ENCODE measurements at regions not wholly inside any gene's neighbourhood (a gene's known extent, or its start where the extent isn't known, plus 50 kb on each side); places are given as distances from the start of the nearest gene placed in this dataset.

- Histone ChIP-seq H2AFZ (ENCODE audit: low read depth, low read length, severe bottlenecking) (no peak overlapping the region), H3K79me2 (ENCODE audit: insufficient read depth, low read length) (no peaks in the 10 kb centered on the region)
These were observed 280.8 kb downstream of the ETV1 start for GRCh38 chr7:13708670-13709069.

GRCh38 chr7:13713092-13713491, 276.4 kb downstream of the ETV1 start:
- H3K9me2 ChIP-seq (replicated peaks; ENCODE audit: insufficient read depth, low read length) = no peaks in the 10 kb centered on the region
- no peaks in the 10 kb centered on the region for H3K79me2 ChIP-seq (ENCODE audit: insufficient read depth, low read length)
- no peak overlapping the region for H2AFZ ChIP-seq (ENCODE audit: low read depth, low read length, severe bottlenecking)
- H3K4me3 ChIP-seq (ENCODE audit: insufficient read depth, low read length, poor library complexity, severe bottlenecking) = no peak overlapping the region
- no peaks in the 10 kb centered on the region for H3F3A ChIP-seq (ENCODE audit: insufficient read depth)
- no peak overlapping the region for H3K4me2 ChIP-seq (ENCODE audit: low read depth, low read length, poor library complexity, severe bottlenecking)
- H3K27me3 ChIP-seq (ENCODE audit: low read length) = no peaks in the 10 kb centered on the region
- H3K9me3 ChIP-seq (ENCODE audit: insufficient read depth, low read length) = 0 out of 2 replicates have a peak, but pooled peaks cover 8% of the 10 kb centered on the region
- H3K9ac ChIP-seq (ENCODE audit: low read length) = no peak overlapping the region
- H3K27ac ChIP-seq (ENCODE audit: low read depth, low read length) = no peak overlapping the region
- no peaks in the 10 kb centered on the region for H3K36me3 ChIP-seq (ENCODE audit: low read length)
- no peaks in the 10 kb centered on the region for H4K20me1 ChIP-seq (ENCODE audit: low read depth, low read length)
- TF ChIP-seq EZH2phosphoT487 (conservative IDR thresholded peaks at IDR 0.05; ENCODE audit: low read length) (no peak), CTCF (IDR thresholded peaks at IDR 0.05; ENCODE audit: insufficient read depth, low read length, poor library complexity, severe bottlenecking) (no peak)

More at GRCh38 chr7:13708670-13709069, 280.8 kb downstream of the ETV1 start:
- H3K9me3 ChIP-seq (ENCODE audit: insufficient read depth, low read length) = no peaks in the 10 kb centered on the region
- no peak overlapping the region for H3K9ac ChIP-seq (ENCODE audit: low read length)
- no peak overlapping the region for H3K4me2 ChIP-seq (ENCODE audit: low read depth, low read length, poor library complexity, severe bottlenecking)
- H3K27me3 ChIP-seq (ENCODE audit: low read length) = no peaks in the 10 kb centered on the region
- no peak for TF ChIP-seq CTCF (IDR thresholded peaks at IDR 0.05; ENCODE audit: insufficient read depth, low read length, poor library complexity, severe bottlenecking)
- TF ChIP-seq EZH2phosphoT487 (conservative IDR thresholded peaks at IDR 0.05; ENCODE audit: low read length) = no peak
- no peaks in the 10 kb centered on the region for H3F3A ChIP-seq (ENCODE audit: insufficient read depth)
- no peak overlapping the region for H3K4me3 ChIP-seq (ENCODE audit: insufficient read depth, low read length, poor library complexity, severe bottlenecking)
- no peaks in the 10 kb centered on the region for H3K9me2 ChIP-seq (replicated peaks; ENCODE audit: insufficient read depth, low read length)
- no peaks in the 10 kb centered on the region; the same call in 1 of the 2 replicates for H4K20me1 ChIP-seq (ENCODE audit: low read depth, low read length)
- H3K27ac ChIP-seq (ENCODE audit: low read depth, low read length) = no peak overlapping the region
- no peaks in the 10 kb centered on the region; the same call in 1 of the 2 replicates for H3K36me3 ChIP-seq (ENCODE audit: low read length)

- H3K36me3 ChIP-seq (ENCODE audit: low read length) = no peaks in the 10 kb centered on the region
- H4K20me1 ChIP-seq (ENCODE audit: low read depth, low read length) = no peaks in the 10 kb centered on the region
- H3K9me3 ChIP-seq (ENCODE audit: insufficient read depth, low read length) = 0 out of 2 replicates have a peak, but pooled peaks cover 8% of the 10 kb centered on the region
- no peaks in the 10 kb centered on the region for H3F3A ChIP-seq (ENCODE audit: insufficient read depth)
- TF ChIP-seq CTCF (IDR thresholded peaks at IDR 0.05; ENCODE audit: insufficient read depth, low read length, poor library complexity, severe bottlenecking) (no peak), EZH2phosphoT487 (conservative IDR thresholded peaks at IDR 0.05; ENCODE audit: low read length) (no peak)
- H3K4me2 ChIP-seq (ENCODE audit: low read depth, low read length, poor library complexity, severe bottlenecking) = no peak overlapping the region
- H2AFZ ChIP-seq (ENCODE audit: low read depth, low read length, severe bottlenecking) = no peak overlapping the region
- H3K79me2 ChIP-seq (ENCODE audit: insufficient read depth, low read length) = no peaks in the 10 kb centered on the region
- no peaks in the 10 kb centered on the region for H3K9me2 ChIP-seq (replicated peaks; ENCODE audit: insufficient read depth, low read length)
- no peak overlapping the region for H3K27ac ChIP-seq (ENCODE audit: low read depth, low read length)
- no peaks in the 10 kb centered on the region for H3K27me3 ChIP-seq (ENCODE audit: low read length)
- H3K4me3 ChIP-seq (ENCODE audit: insufficient read depth, low read length, poor library complexity, severe bottlenecking) = no peak overlapping the region
- H3K9ac ChIP-seq (ENCODE audit: low read length) = no peak overlapping the region
These were observed 273.9 kb downstream of the ETV1 start for GRCh38 chr7:13715534-13715933.

Data from SU-DHL-6 (cell line).